ENCODE measurements at regions not wholly inside any gene's neighbourhood (a gene's known extent, or its start where the extent isn't known, plus 50 kb on each side); places are given as distances from the start of the nearest gene placed in this dataset.

- no peak for DNase-seq
Measured at GRCh38 chr6:15065261-15065989, 180.4 kb upstream of the JARID2 start.

- DNase-seq = no peak
Measured at GRCh38 chr6:15066089-15066758, 179.6 kb upstream of the JARID2 start.

- no peak for DNase-seq
Measured at GRCh38 chr6:15073344-15073789, 172.5 kb upstream of the JARID2 start.

- DNase-seq = no peak
Measured at GRCh38 chr6:15073883-15074465, 171.9 kb upstream of the JARID2 start.

GRCh38 chr6:15074806-15075205 lies 171.1 kb upstream of the JARID2 start:
- no peak for DNase-seq

GRCh38 chr6:15076565-15076964 lies 169.3 kb upstream of the JARID2 start:
- no peak for DNase-seq

GRCh38 chr6:15077006-15077405 lies 168.9 kb upstream of the JARID2 start:
- DNase-seq = no peak

- no peak for DNase-seq
Measured at GRCh38 chr6:15077961-15078360, 167.9 kb upstream of the JARID2 start.

GRCh38 chr6:15079288-15079817 lies 166.5 kb upstream of the JARID2 start:
- no peak for DNase-seq

- no peak for DNase-seq
Measured at GRCh38 chr6:15080895-15081294, 165.0 kb upstream of the JARID2 start.

- no peak for DNase-seq
Measured at GRCh38 chr6:15081447-15081846, 164.4 kb upstream of the JARID2 start.

GRCh38 chr6:15082708-15083107 lies 163.2 kb upstream of the JARID2 start:
- no peak for DNase-seq

- DNase-seq = no peak
Measured at GRCh38 chr6:15086348-15087158, 159.3 kb upstream of the JARID2 start.

GRCh38 chr6:15087186-15087589 lies 158.7 kb upstream of the JARID2 start:
- no peak for DNase-seq

GRCh38 chr6:15088904-15089568 lies 156.8 kb upstream of the JARID2 start:
- no peak for DNase-seq

- DNase-seq = no peak
Measured at GRCh38 chr6:15089569-15090144, 156.2 kb upstream of the JARID2 start.

GRCh38 chr6:15090145-15090579 lies 155.7 kb upstream of the JARID2 start:
- no peak for DNase-seq

GRCh38 chr6:15090745-15091384 lies 155.0 kb upstream of the JARID2 start:
- no peak for DNase-seq

GRCh38 chr6:15096894-15097837 lies 148.7 kb upstream of the JARID2 start:
- no peak for DNase-seq

- DNase-seq = no peak
Measured at GRCh38 chr6:15101130-15101529, 144.7 kb upstream of the JARID2 start.
